SK-N-SH (cell line): ENCODE measurements at regions not wholly inside any gene's neighbourhood (a gene's known extent, or its start where the extent isn't known, plus 50 kb on each side); places are given as distances from the start of the nearest gene placed in this dataset.

Experiments used
- CTCF ChIA-PET: fragments of 300-600, 350-600 bp; formaldehyde crosslinking; extraction: SDS; loops from one replicate; lab custom pipeline; 2021; lab: Yijun Ruan, JAX
- POLR2A ChIA-PET: fragments of 350-600 bp; sonication (Branson Sonifier 250); formaldehyde crosslinking; extraction: SDS; loops from one replicate; lab custom pipeline; 2020; ENCODE audit warnings: antibody characterized with exemption, inconsistent platforms; lab: Yijun Ruan, JAX
- DNase-seq: peaks from one replicate; pipeline ENCODE4 v3.0.0; 2012
- H2AFZ ChIP-seq: fragments of 200-600 bp; sonication (generic); 2 replicates; pipeline ENCODE4 v1.8.1; 2016; ENCODE audit warnings: antibody characterized with exemption, mild to moderate bottlenecking, low read depth
- H3F3A ChIP-seq: fragments of 200-600 bp; sonication (generic); replicated peaks from 2 replicates; pipeline ENCODE3; 2016; ENCODE audit warnings: antibody characterized with exemption, mild to moderate bottlenecking; ENCODE audit not compliant: insufficient read depth
- H3K27ac ChIP-seq, 2 experiments: fragments of 200-500 bp in 1 of 2; fragments of 200-600 bp in 1 of 2; sonication (Bioruptor generic) in 1 of 2; sonication (generic), shearing (Covaris generic) in 1 of 2; 2 replicates each; pipeline versions ENCODE4 v1.5.1 to v1.6.1; 2014 to 2016; ENCODE audit warnings: low read depth in 2 of 2, inconsistent platforms in 1 of 2, low read length in 1 of 2, mild to moderate bottlenecking in 1 of 2, mixed read lengths in 1 of 2
- H3K27me3 ChIP-seq: fragments of 200-600 bp; sonication (generic), shearing (Covaris generic); 2 replicates; pipeline ENCODE4 v1.6.1; 2016; ENCODE audit warnings: mixed run types; ENCODE audit not compliant: insufficient read depth
- H3K36me3 ChIP-seq, 2 experiments: fragments of 200-500 bp in 1 of 2; fragments of 200-600 bp in 1 of 2; sonication (Bioruptor generic) in 1 of 2; sonication (generic) in 1 of 2; replicated peaks in 1 of 2; 2 replicates each; pipeline versions ENCODE3 to v1.5.1; 2014 to 2016; ENCODE audit warnings: low read length in 1 of 2, mild to moderate bottlenecking in 1 of 2; ENCODE audit not compliant: insufficient read depth in 2 of 2, control insufficient read depth in 1 of 2
- H3K4me1 ChIP-seq, 2 experiments: fragments of 200-500 bp in 1 of 2; fragments of 200-600 bp in 1 of 2; sonication (Bioruptor generic) in 1 of 2; sonication (generic), shearing (Covaris generic) in 1 of 2; 2 replicates each; pipeline versions ENCODE4 v1.5.1 to v1.6.1; 2014 to 2016; ENCODE audit warnings: low read depth in 1 of 2, low read length in 1 of 2, mixed run types in 1 of 2; ENCODE audit not compliant: insufficient read depth in 2 of 2, control insufficient read depth in 1 of 2
- H3K4me2 ChIP-seq: fragments of 200-600 bp; sonication (generic), shearing (Covaris generic); 2 replicates; pipeline ENCODE4 v1.6.1; 2017; ENCODE audit warnings: mixed run types
- H3K4me3 ChIP-seq, 2 experiments: fragments of 200-500 bp in 1 of 2; fragments of 200-600 bp in 1 of 2; sonication (Bioruptor generic) in 1 of 2; sonication (generic), shearing (Covaris generic) in 1 of 2; 2 replicates each; pipeline versions ENCODE4 v1.5.1 to v1.8.1; 2014 to 2016; ENCODE audit warnings: low read depth in 2 of 2, inconsistent platforms in 1 of 2, low read length in 1 of 2, mild to moderate bottlenecking in 1 of 2, mixed read lengths in 1 of 2, moderate library complexity in 1 of 2
- H3K79me2 ChIP-seq: fragments of 200-600 bp; sonication (generic); 2 replicates; pipeline ENCODE4 v1.8.1; 2017; ENCODE audit warnings: mild to moderate bottlenecking; ENCODE audit not compliant: insufficient read depth
- H3K9ac ChIP-seq: fragments of 200-600 bp; sonication (generic); 2 replicates; pipeline ENCODE4 v1.6.1; 2017; ENCODE audit warnings: mixed run types
- H3K9me2 ChIP-seq: fragments of 200-600 bp; sonication (generic); 2 replicates; pipeline ENCODE4 v1.6.1; 2017; ENCODE audit warnings: mixed run types
- H3K9me3 ChIP-seq: fragments of 200-600 bp; sonication (generic); 2 replicates; pipeline ENCODE4 v1.6.1; 2017; ENCODE audit warnings: mixed run types, mild to moderate bottlenecking, moderate library complexity
- H4K20me1 ChIP-seq: fragments of 200-600 bp; sonication (generic); 2 replicates; pipeline ENCODE4 v1.6.1; 2017; ENCODE audit warnings: mild to moderate bottlenecking, mixed run types; ENCODE audit not compliant: insufficient read depth
- CHD2 ChIP-seq: fragments of 150-350 bp; IDR thresholded peaks from 2 replicates; pipeline ENCODE4 v1.6.1; 2018; ENCODE audit warnings: low read length; ENCODE audit not compliant: partially characterized antibody
- EP300 ChIP-seq, 2 experiments: IDR thresholded peaks; 2 replicates each; pipeline versions ENCODE4 v1.4.0 to v1.6.1; 2012; ENCODE audit warnings: borderline replicate concordance in 1 of 2, low read depth in 1 of 2, low read length in 1 of 2
- EZH2phosphoT487 ChIP-seq: fragments of 200-600 bp; sonication (generic); IDR thresholded peaks from 2 replicates; pipeline ENCODE4 v1.6.1; 2017; ENCODE audit warnings: low read depth, mixed run types, mild to moderate bottlenecking, antibody characterized with exemption, moderate library complexity, borderline replicate concordance
- FOSL2 ChIP-seq: IDR thresholded peaks from 2 replicates; pipeline ENCODE4 v1.4.0; 2012; ENCODE audit warnings: low read depth, mild to moderate bottlenecking, moderate library complexity, borderline replicate concordance
- FOXJ3 ChIP-seq: sonication (generic); formaldehyde crosslinking; IDR thresholded peaks from 2 replicates; pipeline ENCODE4 v1.5.1; 2020; ENCODE audit warnings: mild to moderate bottlenecking, missing genetic modification reagents
- FOXM1 ChIP-seq: IDR thresholded peaks from 2 replicates; pipeline ENCODE4 v1.4.0; 2012; ENCODE audit warnings: low read depth, mild to moderate bottlenecking
- GABPA ChIP-seq: IDR thresholded peaks from 2 replicates; pipeline ENCODE4 v1.4.0; 2012; ENCODE audit warnings: low read depth, mild to moderate bottlenecking
- GATA2 ChIP-seq: sonication (generic); formaldehyde crosslinking; IDR thresholded peaks from 2 replicates; pipeline ENCODE4 v1.5.0; 2020; ENCODE audit warnings: mild to moderate bottlenecking, missing genetic modification reagents
- NFIC ChIP-seq: IDR thresholded peaks from 2 replicates; pipeline ENCODE4 v1.4.0; 2012; ENCODE audit warnings: borderline replicate concordance
- NRF1 ChIP-seq: IDR thresholded peaks from 2 replicates; pipeline ENCODE4 v1.6.1; 2012; ENCODE audit warnings: low read depth, mild to moderate bottlenecking, low read length
- POLR2AphosphoS5 ChIP-seq: IDR thresholded peaks from 2 replicates; pipeline ENCODE4 v1.6.1; 2012; ENCODE audit warnings: low read depth, low read length
- RAD21 ChIP-seq: IDR thresholded peaks from 2 replicates; pipeline ENCODE4 v1.6.1; 2012; ENCODE audit warnings: mild to moderate bottlenecking, low read length
- RFX5 ChIP-seq: IDR thresholded peaks from 2 replicates; pipeline ENCODE4 v1.6.1; 2012; ENCODE audit warnings: mild to moderate bottlenecking, improper control_type of control experiment, low read length
- RXRA ChIP-seq: IDR thresholded peaks from 2 replicates; pipeline ENCODE4 v1.4.0; 2012; ENCODE audit warnings: low read depth, mild to moderate bottlenecking, borderline replicate concordance
- SMC3 ChIP-seq: IDR thresholded peaks from 2 replicates; pipeline ENCODE4 v1.6.1; 2012; ENCODE audit warnings: low read depth, low read length, improper control_type of control experiment
- TCF12 ChIP-seq: IDR thresholded peaks from 2 replicates; pipeline ENCODE4 v1.4.0; 2012
- TEAD4 ChIP-seq: IDR thresholded peaks from 2 replicates; pipeline ENCODE4 v1.4.0; 2012; ENCODE audit warnings: mild to moderate bottlenecking, borderline replicate concordance; ENCODE audit not compliant: insufficient read depth
- WGBS: methylation state at CpG from one replicate; pipeline ENCODE4 v1.1.6; 2017; ENCODE audit warnings: low lambda C conversion rate; 5-methylcytosine and 5-hydroxymethylcytosine counted together
- TF ChIP-seq, protein P1 (sequence below): fragments of 150-350 bp; IDR thresholded peaks from 2 replicates; pipeline ENCODE4 v1.6.1; 2017; ENCODE audit warnings: antibody characterized with exemption, low read length, low read depth, borderline replicate concordance
- TF ChIP-seq, protein P2 (sequence below): fragments of 150-350 bp; IDR thresholded peaks from 2 replicates; pipeline ENCODE4 v1.6.1; 2016; ENCODE audit warnings: mild to moderate bottlenecking, low read depth, low read length
- TF ChIP-seq, protein P3 (sequence below): IDR thresholded peaks from 2 replicates; pipeline ENCODE4 v1.4.0; 2012; ENCODE audit warnings: low read depth, borderline replicate concordance
- TF ChIP-seq, protein P4 (sequence below): fragments of 200-600 bp; sonication (generic); IDR thresholded peaks from 2 replicates; pipeline ENCODE4 v1.6.1; 2017; ENCODE audit warnings: antibody characterized with exemption, mild to moderate bottlenecking, moderate library complexity

DNA sequence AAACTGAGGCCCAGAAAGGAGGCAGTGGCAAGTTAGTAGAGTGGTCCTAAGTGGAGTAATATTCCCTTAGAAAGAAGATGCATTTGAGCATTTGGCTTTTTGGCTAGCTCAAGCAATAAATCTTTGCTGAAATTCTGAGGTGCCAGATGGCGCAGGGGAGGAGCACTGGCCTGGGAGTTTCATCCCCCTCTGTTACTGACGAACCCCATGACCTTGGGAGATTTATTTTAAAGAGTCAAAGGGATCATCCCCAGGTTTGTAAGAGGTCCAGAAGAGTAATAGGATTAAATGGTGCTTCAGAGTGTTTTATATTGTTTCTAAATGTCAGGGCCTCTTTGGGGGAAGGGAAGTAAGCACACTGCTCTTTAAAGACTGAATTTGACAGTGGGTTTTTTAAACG, 85.1 kb upstream of the PIAS1 start (continued):
- TF ChIP-seq NRF1 = no peak
- TF ChIP-seq FOSL2 = no peak
- no peak for TF ChIP-seq TCF12
- no peak for TF ChIP-seq SMC3

DNA sequence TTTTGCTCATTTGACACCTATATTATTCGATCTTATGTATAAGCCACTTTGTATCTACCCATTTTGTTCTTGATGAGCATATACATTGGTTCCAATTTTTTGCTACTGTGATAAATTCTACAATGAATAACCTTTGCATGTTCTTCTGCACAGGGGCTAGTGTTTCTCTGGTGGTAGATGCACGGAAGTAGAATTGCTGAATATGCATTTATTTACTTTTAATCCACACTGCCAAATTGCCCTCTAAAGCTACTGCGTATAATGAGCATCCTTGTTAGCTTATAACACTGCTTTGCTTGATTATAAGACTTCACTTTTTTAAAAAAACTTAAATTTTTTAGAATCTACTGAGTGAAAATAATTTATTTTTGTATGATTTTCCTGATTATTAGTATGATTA, 84.2 kb upstream of the PIAS1 start:
- no peaks in the 10 kb centered on the region for H3K9me3 ChIP-seq
- no peak overlapping the region for H3K9ac ChIP-seq
- H3K36me3 ChIP-seq = no peaks in the 10 kb centered on the region
- no peak overlapping the region for H3K4me3 ChIP-seq
- no peaks in the 10 kb centered on the region for H3K27me3 ChIP-seq
- no peaks in the 10 kb centered on the region for H3F3A ChIP-seq
- H4K20me1 ChIP-seq = no peaks in the 10 kb centered on the region
- H3K4me2 ChIP-seq = no peak overlapping the region
- DNase-seq = no peak
- ChIA-PET POLR2A (no interaction called here), CTCF (no interaction called here)
- TF ChIP-seq EZH2phosphoT487 (no peak), TCF12 (no peak), CHD2 (no peak), NFIC (no peak), EP300 (IDR thresholded peaks at IDR 0.05; ENCODE audit: borderline replicate concordance in 1 of 2, low read depth in 1 of 2, low read length in 1 of 2) (no peak), FOXJ3 (no peak), SMC3 (no peak), RAD21 (no peak), RXRA (no peak), GATA2 (CRISPR knock-in tag) (no peak), TEAD4 (no peak)
- no peak overlapping the region for H3K27ac ChIP-seq
- 90% methylated on average over 3 of the region's 3 CpGs for WGBS
- no peaks in the 10 kb centered on the region for H3K9me2 ChIP-seq
- peaks cover 0 to 13% of the 10 kb centered on the region in 2 experiments; a peak in 1 of 4 replicates for H3K4me1 ChIP-seq
- H3K79me2 ChIP-seq = no peaks in the 10 kb centered on the region
- H2AFZ ChIP-seq = no peak overlapping the region

DNA sequence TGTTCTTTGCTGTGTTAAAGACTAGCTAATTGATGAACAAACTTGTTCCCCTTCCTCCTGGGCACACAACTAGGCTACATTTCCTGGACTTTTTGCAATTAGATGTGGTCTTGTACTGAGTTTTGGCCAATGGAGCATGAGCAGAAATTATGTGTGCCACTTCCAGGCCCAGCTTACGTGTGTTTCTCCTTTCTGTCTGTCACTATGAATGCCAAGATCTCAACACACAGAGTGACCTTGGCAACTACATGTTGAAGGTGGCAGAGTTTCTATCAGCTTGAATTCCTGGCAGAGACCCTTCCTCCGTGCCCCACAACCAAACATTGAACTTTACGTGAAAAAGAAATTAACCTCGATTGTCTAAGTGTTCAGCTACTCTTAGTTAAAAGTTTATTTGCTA, 81.7 kb upstream of the PIAS1 start:
- 48% methylated on average over 4 of the region's 4 CpGs for WGBS
- DNase-seq = no peak
- H3K4me1 ChIP-seq = peaks cover 0 to 13% of the 10 kb centered on the region in 2 experiments; a peak in 1 of 4 replicates
- ChIA-PET CTCF (interaction anchor here (1.0 kb wide), 1 partner anchor 24 kb away, joined by 3 read pairs; no protein-coding TSS in a partner anchor), POLR2A (no interaction called here)
- no peaks in the 10 kb centered on the region for H3K9me3 ChIP-seq
- no peak overlapping the region for H3K4me2 ChIP-seq
- no peak overlapping the region for H3K9ac ChIP-seq
- no peaks in the 10 kb centered on the region for H3K36me3 ChIP-seq
- H3K27ac ChIP-seq = no peak overlapping the region
- no peaks in the 10 kb centered on the region for H3K79me2 ChIP-seq
- H4K20me1 ChIP-seq = no peaks in the 10 kb centered on the region
- no peak overlapping the region for H2AFZ ChIP-seq
- H3K9me2 ChIP-seq = no peaks in the 10 kb centered on the region
- no peak overlapping the region for H3K4me3 ChIP-seq
- no peaks in the 10 kb centered on the region for H3F3A ChIP-seq
- no peaks in the 10 kb centered on the region for H3K27me3 ChIP-seq
- TF ChIP-seq NRF1 (no peak), GABPA (no peak), SMC3 (no peak), CHD2 (no peak), FOSL2 (no peak), POLR2AphosphoS5 (no peak), TEAD4 (no peak), EZH2phosphoT487 (no peak), EP300 (IDR thresholded peaks at IDR 0.05; ENCODE audit: borderline replicate concordance in 1 of 2, low read depth in 1 of 2, low read length in 1 of 2) (no peak), FOXM1 (no peak), RFX5 (no peak)
- TF ChIP-seq, protein P1, sequence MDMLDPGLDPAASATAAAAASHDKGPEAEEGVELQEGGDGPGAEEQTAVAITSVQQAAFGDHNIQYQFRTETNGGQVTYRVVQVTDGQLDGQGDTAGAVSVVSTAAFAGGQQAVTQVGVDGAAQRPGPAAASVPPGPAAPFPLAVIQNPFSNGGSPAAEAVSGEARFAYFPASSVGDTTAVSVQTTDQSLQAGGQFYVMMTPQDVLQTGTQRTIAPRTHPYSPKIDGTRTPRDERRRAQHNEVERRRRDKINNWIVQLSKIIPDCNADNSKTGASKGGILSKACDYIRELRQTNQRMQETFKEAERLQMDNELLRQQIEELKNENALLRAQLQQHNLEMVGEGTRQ = no peak
- TF ChIP-seq, protein P2, sequence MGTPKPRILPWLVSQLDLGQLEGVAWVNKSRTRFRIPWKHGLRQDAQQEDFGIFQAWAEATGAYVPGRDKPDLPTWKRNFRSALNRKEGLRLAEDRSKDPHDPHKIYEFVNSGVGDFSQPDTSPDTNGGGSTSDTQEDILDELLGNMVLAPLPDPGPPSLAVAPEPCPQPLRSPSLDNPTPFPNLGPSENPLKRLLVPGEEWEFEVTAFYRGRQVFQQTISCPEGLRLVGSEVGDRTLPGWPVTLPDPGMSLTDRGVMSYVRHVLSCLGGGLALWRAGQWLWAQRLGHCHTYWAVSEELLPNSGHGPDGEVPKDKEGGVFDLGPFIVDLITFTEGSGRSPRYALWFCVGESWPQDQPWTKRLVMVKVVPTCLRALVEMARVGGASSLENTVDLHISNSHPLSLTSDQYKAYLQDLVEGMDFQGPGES = no peak
- TF ChIP-seq, protein P3, sequence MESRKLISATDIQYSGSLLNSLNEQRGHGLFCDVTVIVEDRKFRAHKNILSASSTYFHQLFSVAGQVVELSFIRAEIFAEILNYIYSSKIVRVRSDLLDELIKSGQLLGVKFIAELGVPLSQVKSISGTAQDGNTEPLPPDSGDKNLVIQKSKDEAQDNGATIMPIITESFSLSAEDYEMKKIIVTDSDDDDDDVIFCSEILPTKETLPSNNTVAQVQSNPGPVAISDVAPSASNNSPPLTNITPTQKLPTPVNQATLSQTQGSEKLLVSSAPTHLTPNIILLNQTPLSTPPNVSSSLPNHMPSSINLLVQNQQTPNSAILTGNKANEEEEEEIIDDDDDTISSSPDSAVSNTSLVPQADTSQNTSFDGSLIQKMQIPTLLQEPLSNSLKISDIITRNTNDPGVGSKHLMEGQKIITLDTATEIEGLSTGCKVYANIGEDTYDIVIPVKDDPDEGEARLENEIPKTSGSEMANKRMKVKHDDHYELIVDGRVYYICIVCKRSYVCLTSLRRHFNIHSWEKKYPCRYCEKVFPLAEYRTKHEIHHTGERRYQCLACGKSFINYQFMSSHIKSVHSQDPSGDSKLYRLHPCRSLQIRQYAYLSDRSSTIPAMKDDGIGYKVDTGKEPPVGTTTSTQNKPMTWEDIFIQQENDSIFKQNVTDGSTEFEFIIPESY = no peak
- TF ChIP-seq, protein P4, sequence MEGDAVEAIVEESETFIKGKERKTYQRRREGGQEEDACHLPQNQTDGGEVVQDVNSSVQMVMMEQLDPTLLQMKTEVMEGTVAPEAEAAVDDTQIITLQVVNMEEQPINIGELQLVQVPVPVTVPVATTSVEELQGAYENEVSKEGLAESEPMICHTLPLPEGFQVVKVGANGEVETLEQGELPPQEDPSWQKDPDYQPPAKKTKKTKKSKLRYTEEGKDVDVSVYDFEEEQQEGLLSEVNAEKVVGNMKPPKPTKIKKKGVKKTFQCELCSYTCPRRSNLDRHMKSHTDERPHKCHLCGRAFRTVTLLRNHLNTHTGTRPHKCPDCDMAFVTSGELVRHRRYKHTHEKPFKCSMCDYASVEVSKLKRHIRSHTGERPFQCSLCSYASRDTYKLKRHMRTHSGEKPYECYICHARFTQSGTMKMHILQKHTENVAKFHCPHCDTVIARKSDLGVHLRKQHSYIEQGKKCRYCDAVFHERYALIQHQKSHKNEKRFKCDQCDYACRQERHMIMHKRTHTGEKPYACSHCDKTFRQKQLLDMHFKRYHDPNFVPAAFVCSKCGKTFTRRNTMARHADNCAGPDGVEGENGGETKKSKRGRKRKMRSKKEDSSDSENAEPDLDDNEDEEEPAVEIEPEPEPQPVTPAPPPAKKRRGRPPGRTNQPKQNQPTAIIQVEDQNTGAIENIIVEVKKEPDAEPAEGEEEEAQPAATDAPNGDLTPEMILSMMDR = no peak
